Gastroesophageal sphincter (tissue), 3 donors: ENCODE measurements at regions not wholly inside any gene's neighbourhood (a gene's known extent, or its start where the extent isn't known, plus 50 kb on each side); places are given as distances from the start of the nearest gene placed in this dataset.

ENCODE experiments used
- CTCF ChIP-seq, 4 experiments: fragments of 200-600 bp in 2 of 4; fragments of 450-650 bp in 2 of 4; sonication (generic) in 1 of 4; IDR thresholded peaks; one replicate each; pipeline ENCODE4 v1.5.1; 2017 to 2019; ENCODE audit warnings: antibody characterized with exemption in 4 of 4, mild to moderate bottlenecking in 2 of 4, moderate library complexity in 2 of 4
- POLR2A ChIP-seq, 2 donors: fragments of 450-650 bp; IDR thresholded peaks; one replicate each; pipeline ENCODE4 v1.6.1; 2017; ENCODE audit warnings: antibody characterized with exemption in 2 of 2, mild to moderate bottlenecking in 2 of 2, moderate library complexity in 1 of 2
- POLR2AphosphoS5 ChIP-seq: sonication (generic); formaldehyde crosslinking; IDR thresholded peaks from one replicate; pipeline ENCODE4 v1.6.1; 2017; ENCODE audit warnings: antibody characterized with exemption

- TF ChIP-seq CTCF (IDR thresholded peaks at IDR 0.05) (no peak), POLR2AphosphoS5 (no peak), POLR2A (IDR thresholded peaks at IDR 0.05) (no peak)
These were observed 81.7 kb upstream of the CTAGE1 start for GRCh38 chr18:22499421-22499820.
